ENCODE measurements at regions not wholly inside any gene's neighbourhood (a gene's known extent, or its start where the extent isn't known, plus 50 kb on each side); places are given as distances from the start of the nearest gene placed in this dataset.

- H3K9me3 Mint-ChIP-seq, result peaks cover 0 to 31% (median 13%) of the 10 kb centered on the region in 11 donors
- DNase-seq (no peak), ATAC-seq (no peak)
- Histone ChIP-seq H3K4me1 (ENCODE audit: control insufficient read depth in 2 of 2, insufficient read depth in 2 of 2, low read length in 2 of 2) (peaks cover 6 to 10% of the 10 kb centered on the region in 2 donors), H3K9me3 (ENCODE audit: control insufficient read depth in 2 of 3, low read length in 3 of 3) (peaks cover 6 to 21% (median 7%) of the 10 kb centered on the region in 3 experiments), H3K36me3 (ENCODE audit: control insufficient read depth in 2 of 3, insufficient read depth in 3 of 3, low read length in 3 of 3) (no peaks in the 10 kb centered on the region), H3K27ac (ENCODE audit: low read depth, low read length) (no peak overlapping the region), H3K4me3 (ENCODE audit: low read length) (no peak overlapping the region), H3K27me3 (ENCODE audit: control insufficient read depth in 2 of 2, insufficient read depth in 2 of 2, low read length in 2 of 2) (no peaks in the 10 kb centered on the region)
- ChIA-PET CTCF (interaction anchor here (0.6 kb wide), 1 partner anchor 70 kb away, joined by 3 read pairs; no protein-coding TSS in a partner anchor), POLR2A (interaction anchor here (0.9 kb wide), 1 partner anchor 178 kb away, joined by 3 read pairs; no protein-coding TSS in a partner anchor)
- no peak overlapping the region for H3K4me3 Mint-ChIP-seq
- intact Hi-C loops (cut with micrococcal nuclease), result loop anchor here in 1 of 2 donors (10.0 kb wide), 1 partner anchor 97 kb away; no protein-coding TSS in a partner anchor
- peaks cover 0 to 25% (median 8%) of the 10 kb centered on the region in 5 donors for H3K36me3 Mint-ChIP-seq
- peaks cover 0 to 9% (median 0%) of the 10 kb centered on the region in 5 donors for H3K27me3 Mint-ChIP-seq
- H3K4me1 Mint-ChIP-seq, result peaks cover 17 to 36% (median 25%) of the 10 kb centered on the region in 7 donors
- H3K27ac Mint-ChIP-seq, result peak overlapping the region in 2 of 9 donors; percentile 12 to 70
Measured at GRCh38 chr1:25107643-25108010, 124.7 kb downstream of the SYF2 start.

GRCh38 chr1:25106976-25107642, 125.2 kb downstream of the SYF2 start:
- intact Hi-C loops (cut with micrococcal nuclease), result loop anchor here in 1 of 2 donors (10.0 kb wide), 1 partner anchor 98 kb away; no protein-coding TSS in a partner anchor
- H3K27ac ChIP-seq (ENCODE audit: low read depth, low read length), result no peak overlapping the region
- CTCF ChIA-PET, result interaction anchor here (0.6 kb wide), 1 partner anchor 69 kb away, joined by 3 read pairs; no protein-coding TSS in a partner anchor
- peaks cover 6 to 21% (median 7%) of the 10 kb centered on the region in 3 experiments for H3K9me3 ChIP-seq (ENCODE audit: control insufficient read depth in 2 of 3, low read length in 3 of 3)
- peaks cover 6 to 10% of the 10 kb centered on the region in 2 donors for H3K4me1 ChIP-seq (ENCODE audit: control insufficient read depth in 2 of 2, insufficient read depth in 2 of 2, low read length in 2 of 2)
- peaks cover 0 to 9% (median 0%) of the 10 kb centered on the region in 5 donors for H3K27me3 Mint-ChIP-seq
- no peak for ATAC-seq
- no peak for DNase-seq
- no peaks in the 10 kb centered on the region for H3K36me3 ChIP-seq (ENCODE audit: control insufficient read depth in 2 of 3, insufficient read depth in 3 of 3, low read length in 3 of 3)
- no peak overlapping the region for H3K4me3 Mint-ChIP-seq
- H3K36me3 Mint-ChIP-seq, result peaks cover 0 to 25% (median 8%) of the 10 kb centered on the region in 5 donors
- H3K27ac Mint-ChIP-seq, result peak overlapping the region in 1 of 9 donors; percentile 12
- no peak overlapping the region for H3K4me3 ChIP-seq (ENCODE audit: low read length)
- POLR2A ChIA-PET, result no interaction called here
- H3K4me1 Mint-ChIP-seq, result peaks cover 17 to 36% (median 26%) of the 10 kb centered on the region in 7 donors
- H3K9me3 Mint-ChIP-seq, result peaks cover 0 to 31% (median 13%) of the 10 kb centered on the region in 11 donors
- no peaks in the 10 kb centered on the region for H3K27me3 ChIP-seq (ENCODE audit: control insufficient read depth in 2 of 2, insufficient read depth in 2 of 2, low read length in 2 of 2)

- ChIA-PET CTCF (no interaction called here), POLR2A (no interaction called here)
- ATAC-seq (no peak), DNase-seq (no peak)
- H3K27ac Mint-ChIP-seq, result peak overlapping the region in 3 of 9 donors; percentile 5 to 65 (median 9)
- Histone ChIP-seq H3K4me3 (ENCODE audit: low read length) (no peak overlapping the region), H3K27ac (ENCODE audit: low read depth, low read length) (no peak overlapping the region), H3K9me3 (ENCODE audit: control insufficient read depth in 2 of 3, low read length in 3 of 3) (peaks cover 6 to 21% (median 7%) of the 10 kb centered on the region in 3 experiments), H3K4me1 (ENCODE audit: control insufficient read depth in 2 of 2, insufficient read depth in 2 of 2, low read length in 2 of 2) (peaks cover 11 to 15% of the 10 kb centered on the region in 2 donors), H3K36me3 (ENCODE audit: control insufficient read depth in 2 of 3, insufficient read depth in 3 of 3, low read length in 3 of 3) (no peaks in the 10 kb centered on the region), H3K27me3 (ENCODE audit: control insufficient read depth in 2 of 2, insufficient read depth in 2 of 2, low read length in 2 of 2) (no peaks in the 10 kb centered on the region)
- H3K4me3 Mint-ChIP-seq, result no peak overlapping the region
- intact Hi-C loops (cut with micrococcal nuclease), result loop anchor here in 1 of 2 donors (10.0 kb wide), 1 partner anchor 98 kb away; no protein-coding TSS in a partner anchor
- peaks cover 18 to 41% (median 33%) of the 10 kb centered on the region in 7 donors for H3K4me1 Mint-ChIP-seq
- peaks cover 0 to 9% (median 0%) of the 10 kb centered on the region in 5 donors for H3K27me3 Mint-ChIP-seq
- peaks cover 0 to 25% (median 8%) of the 10 kb centered on the region in 5 donors for H3K36me3 Mint-ChIP-seq
- peaks cover 0 to 31% (median 13%) of the 10 kb centered on the region in 11 donors for H3K9me3 Mint-ChIP-seq
Measured at GRCh38 chr1:25106352-25106751, 126.0 kb downstream of the SYF2 start.

GRCh38 chr1:25105836-25106235, 126.5 kb downstream of the SYF2 start:
- peaks cover 0 to 25% (median 8%) of the 10 kb centered on the region in 5 donors for H3K36me3 Mint-ChIP-seq
- Histone ChIP-seq H3K4me1 (ENCODE audit: control insufficient read depth in 2 of 2, insufficient read depth in 2 of 2, low read length in 2 of 2) (peaks cover 15 to 18% of the 10 kb centered on the region in 2 donors), H3K27me3 (ENCODE audit: control insufficient read depth in 2 of 2, insufficient read depth in 2 of 2, low read length in 2 of 2) (no peaks in the 10 kb centered on the region), H3K9me3 (ENCODE audit: control insufficient read depth in 2 of 3, low read length in 3 of 3) (peaks cover 6 to 21% (median 7%) of the 10 kb centered on the region in 3 experiments), H3K27ac (ENCODE audit: low read depth, low read length) (no peak overlapping the region), H3K4me3 (ENCODE audit: low read length) (no peak overlapping the region), H3K36me3 (ENCODE audit: control insufficient read depth in 2 of 3, insufficient read depth in 3 of 3, low read length in 3 of 3) (no peaks in the 10 kb centered on the region)
- POLR2A ChIA-PET, result no interaction called here
- H3K9me3 Mint-ChIP-seq, result peaks cover 0 to 31% (median 13%) of the 10 kb centered on the region in 11 donors
- peaks cover 19 to 46% (median 37%) of the 10 kb centered on the region in 7 donors for H3K4me1 Mint-ChIP-seq
- CTCF ChIA-PET, result interaction anchor here (0.6 kb wide), 1 partner anchor 260 kb away, joined by 3 read pairs; no protein-coding TSS in a partner anchor
- H3K27ac Mint-ChIP-seq, result peak overlapping the region in 3 of 9 donors; percentile 5 to 70 (median 60)
- DNase-seq (no peak), ATAC-seq (no peak)
- H3K4me3 Mint-ChIP-seq, result no peak overlapping the region
- intact Hi-C loops (cut with micrococcal nuclease), result loop anchor here in 1 of 2 donors (10.0 kb wide), 1 partner anchor 99 kb away; no protein-coding TSS in a partner anchor
- H3K27me3 Mint-ChIP-seq, result peaks cover 0 to 9% (median 0%) of the 10 kb centered on the region in 5 donors

- H3K9me3 Mint-ChIP-seq, result peaks cover 0 to 26% (median 11%) of the 10 kb centered on the region in 11 donors
- no peak overlapping the region for H3K4me3 Mint-ChIP-seq
- ATAC-seq (no peak), DNase-seq (no peak)
- Histone ChIP-seq H3K27ac (ENCODE audit: low read depth, low read length) (no peak overlapping the region), H3K27me3 (ENCODE audit: control insufficient read depth in 2 of 2, insufficient read depth in 2 of 2, low read length in 2 of 2) (no peaks in the 10 kb centered on the region), H3K36me3 (ENCODE audit: control insufficient read depth in 2 of 3, insufficient read depth in 3 of 3, low read length in 3 of 3) (no peaks in the 10 kb centered on the region), H3K4me1 (ENCODE audit: control insufficient read depth in 2 of 2, insufficient read depth in 2 of 2, low read length in 2 of 2) (peaks cover 23 to 26% of the 10 kb centered on the region in 2 donors), H3K4me3 (ENCODE audit: low read length) (no peak overlapping the region), H3K9me3 (ENCODE audit: control insufficient read depth in 2 of 3, low read length in 3 of 3) (peaks cover 6 to 16% (median 7%) of the 10 kb centered on the region in 3 experiments)
- intact Hi-C loops (cut with micrococcal nuclease), result loop anchor here in 1 of 2 donors (10.0 kb wide), 1 partner anchor 100 kb away; no protein-coding TSS in a partner anchor
- POLR2A ChIA-PET, result no interaction called here
- H3K27ac Mint-ChIP-seq, result peak overlapping the region in 3 of 9 donors; percentile 3 to 77 (median 48)
- peaks cover 27 to 50% (median 39%) of the 10 kb centered on the region in 7 donors for H3K4me1 Mint-ChIP-seq
- peaks cover 0 to 22% (median 8%) of the 10 kb centered on the region in 5 donors for H3K36me3 Mint-ChIP-seq
- CTCF ChIA-PET, result interaction anchor here (0.6 kb wide), 1 partner anchor 260 kb away, joined by 3 read pairs; no protein-coding TSS in a partner anchor
- peaks cover 0 to 9% (median 0%) of the 10 kb centered on the region in 5 donors for H3K27me3 Mint-ChIP-seq
Measured at GRCh38 chr1:25104932-25105561, 127.3 kb downstream of the SYF2 start.

GRCh38 chr1:25103164-25103795, 129.0 kb downstream of the SYF2 start:
- Mint-ChIP-seq H3K27ac (peak overlapping the region in 1 of 9 donors; percentile 15), H3K9me3 (peaks cover 0 to 8% (median 0%) of the 10 kb centered on the region in 11 donors), H3K36me3 (peaks cover 0 to 10% (median 0%) of the 10 kb centered on the region in 5 donors), H3K4me3 (no peak overlapping the region), H3K4me1 (peaks cover 31 to 56% (median 40%) of the 10 kb centered on the region in 7 donors), H3K27me3 (peaks cover 0 to 9% (median 0%) of the 10 kb centered on the region in 5 donors)
- Histone ChIP-seq H3K9me3 (ENCODE audit: control insufficient read depth in 2 of 3, low read length in 3 of 3) (peaks cover 0 to 4% (median 0%) of the 10 kb centered on the region in 3 experiments), H3K27ac (ENCODE audit: low read depth, low read length) (no peak overlapping the region), H3K27me3 (ENCODE audit: control insufficient read depth in 2 of 2, insufficient read depth in 2 of 2, low read length in 2 of 2) (no peaks in the 10 kb centered on the region), H3K4me3 (ENCODE audit: low read length) (no peak overlapping the region), H3K4me1 (ENCODE audit: control insufficient read depth in 2 of 2, insufficient read depth in 2 of 2, low read length in 2 of 2) (peaks cover 35 to 37% of the 10 kb centered on the region in 2 donors), H3K36me3 (ENCODE audit: control insufficient read depth in 2 of 3, insufficient read depth in 3 of 3, low read length in 3 of 3) (no peaks in the 10 kb centered on the region)
- ChIA-PET CTCF (interaction anchor here (0.6 to 1.2 kb wide), 3 partner anchors 170 to 268 kb away, joined by 3 read pairs; no protein-coding TSS in a partner anchor), POLR2A (no interaction called here)
- no peak for ATAC-seq
- no peak for DNase-seq
- intact Hi-C loops (cut with micrococcal nuclease), result loop anchor here in 1 of 2 donors (10.0 kb wide), 1 partner anchor 102 kb away; no protein-coding TSS in a partner anchor
